Fibroblast of lung (primary cell): ENCODE measurements at regions not wholly inside any gene's neighbourhood (a gene's known extent, or its start where the extent isn't known, plus 50 kb on each side); places are given as distances from the start of the nearest gene placed in this dataset.

Experiments
- DNase-seq, 2 donors: peaks; one replicate each; pipeline versions ENCODE4 v3.0.0 to v3.0.0-alpha.2; 2010; ENCODE audit warnings: low read depth in 2 of 2
- H2AFZ ChIP-seq: 2 replicates; pipeline ENCODE4 v1.5.1; 2012; ENCODE audit warnings: low read length, control low read depth, inconsistent platforms
- H3K27ac ChIP-seq: 2 replicates; pipeline ENCODE4 v1.5.1; 2011; ENCODE audit warnings: low read length, control low read depth; ENCODE audit not compliant: insufficient read depth
- H3K27me3 ChIP-seq: 2 replicates; pipeline ENCODE4 v1.5.1; 2011; ENCODE audit warnings: mild to moderate bottlenecking, low read length; ENCODE audit not compliant: control insufficient read depth, insufficient read depth
- H3K36me3 ChIP-seq: 2 replicates; pipeline ENCODE4 v1.5.1; 2011; ENCODE audit warnings: low read length; ENCODE audit not compliant: control insufficient read depth, insufficient read depth
- H3K4me1 ChIP-seq: 2 replicates; pipeline ENCODE4 v1.5.1; 2011; ENCODE audit warnings: low read length; ENCODE audit not compliant: control insufficient read depth, insufficient read depth; ENCODE audit errors: extremely low read depth
- H3K4me2 ChIP-seq: 2 replicates; pipeline ENCODE4 v1.5.1; 2011; ENCODE audit warnings: low read length, control low read depth; ENCODE audit not compliant: insufficient read depth; ENCODE audit errors: extremely low read depth
- H3K4me3 ChIP-seq, 4 experiments: fragments of 200-600 bp in 1 of 4; sonication (generic) in 1 of 4; replicated peaks in 1 of 4; 2 replicates each; pipeline ENCODE4 v1.5.1; 2011 to 2016; ENCODE audit warnings: low read length in 4 of 4, low read depth in 3 of 4, mild to moderate bottlenecking in 3 of 4, control low read depth in 2 of 4, inconsistent platforms in 1 of 4, mixed read lengths in 1 of 4; ENCODE audit not compliant: insufficient read depth in 1 of 4; ENCODE audit errors: control extremely low read depth in 1 of 4
- H3K79me2 ChIP-seq: 2 replicates; pipeline ENCODE4 v1.5.1; 2012; ENCODE audit warnings: mild to moderate bottlenecking, low read length, inconsistent platforms; ENCODE audit not compliant: control insufficient read depth, insufficient read depth
- H3K9ac ChIP-seq: 2 replicates; pipeline ENCODE4 v1.5.1; 2011; ENCODE audit warnings: mild to moderate bottlenecking, low read length, control low read depth; ENCODE audit not compliant: insufficient read depth
- H3K9me3 ChIP-seq: 2 replicates; pipeline ENCODE4 v1.5.1; 2012; ENCODE audit warnings: low read depth, low read length; ENCODE audit not compliant: control insufficient read depth, insufficient read depth
- H4K20me1 ChIP-seq: 2 replicates; pipeline ENCODE4 v1.5.1; 2011; ENCODE audit warnings: low read length; ENCODE audit not compliant: control insufficient read depth, insufficient read depth; ENCODE audit errors: extremely low read depth
- EZH2 ChIP-seq: IDR thresholded peaks from 2 replicates; pipeline ENCODE4 v1.5.1; 2012; ENCODE audit warnings: low read length, control low read depth, mild to moderate bottlenecking; ENCODE audit errors: missing control alignments
- TF ChIP-seq, protein P1 (sequence below), 2 donors: IDR thresholded peaks in 1 of 2; conservative IDR thresholded peaks in 1 of 2; 1 replicate in 1 of 2; 2 replicates in 1 of 2; pipeline ENCODE4 v1.5.1; 2011 to 2012; ENCODE audit warnings: low read length in 2 of 2, control low read depth in 1 of 2, inconsistent platforms in 1 of 2, low read depth in 1 of 2, mild to moderate bottlenecking in 1 of 2

DNA sequence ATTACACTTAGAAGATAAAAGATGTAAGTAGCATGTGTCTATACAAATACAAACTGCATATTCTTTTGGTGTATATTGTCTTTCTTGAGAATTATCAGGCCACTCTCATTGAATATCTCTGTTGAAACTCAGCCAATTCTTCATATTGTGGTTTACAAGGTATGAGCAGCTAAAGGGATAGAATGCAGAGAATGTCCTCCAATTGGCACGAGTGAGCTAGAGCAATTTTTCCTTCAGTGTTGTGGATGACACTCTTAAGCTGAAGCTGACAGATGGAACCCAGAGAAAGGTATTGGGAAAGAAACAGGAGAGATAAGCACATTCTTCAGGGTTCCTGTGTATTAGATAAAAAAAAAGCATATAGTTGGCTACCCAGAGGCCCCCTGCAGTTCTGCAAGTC lies 453.1 kb downstream of the EPHA3 start:
- H3K79me2 ChIP-seq: no peaks in the 10 kb centered on the region
- H3K36me3 ChIP-seq: no peaks in the 10 kb centered on the region
- H2AFZ ChIP-seq: no peak overlapping the region
- no peak overlapping the region for H3K27ac ChIP-seq
- H3K9me3 ChIP-seq: no peaks in the 10 kb centered on the region
- H3K4me1 ChIP-seq: no peaks in the 10 kb centered on the region
- TF ChIP-seq EZH2: no peak
- TF ChIP-seq, protein P1, sequence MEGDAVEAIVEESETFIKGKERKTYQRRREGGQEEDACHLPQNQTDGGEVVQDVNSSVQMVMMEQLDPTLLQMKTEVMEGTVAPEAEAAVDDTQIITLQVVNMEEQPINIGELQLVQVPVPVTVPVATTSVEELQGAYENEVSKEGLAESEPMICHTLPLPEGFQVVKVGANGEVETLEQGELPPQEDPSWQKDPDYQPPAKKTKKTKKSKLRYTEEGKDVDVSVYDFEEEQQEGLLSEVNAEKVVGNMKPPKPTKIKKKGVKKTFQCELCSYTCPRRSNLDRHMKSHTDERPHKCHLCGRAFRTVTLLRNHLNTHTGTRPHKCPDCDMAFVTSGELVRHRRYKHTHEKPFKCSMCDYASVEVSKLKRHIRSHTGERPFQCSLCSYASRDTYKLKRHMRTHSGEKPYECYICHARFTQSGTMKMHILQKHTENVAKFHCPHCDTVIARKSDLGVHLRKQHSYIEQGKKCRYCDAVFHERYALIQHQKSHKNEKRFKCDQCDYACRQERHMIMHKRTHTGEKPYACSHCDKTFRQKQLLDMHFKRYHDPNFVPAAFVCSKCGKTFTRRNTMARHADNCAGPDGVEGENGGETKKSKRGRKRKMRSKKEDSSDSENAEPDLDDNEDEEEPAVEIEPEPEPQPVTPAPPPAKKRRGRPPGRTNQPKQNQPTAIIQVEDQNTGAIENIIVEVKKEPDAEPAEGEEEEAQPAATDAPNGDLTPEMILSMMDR (conservative IDR thresholded peaks at IDR 0.05 in 1 of 2, IDR thresholded peaks at IDR 0.05 in 1 of 2; ENCODE audit: low read depth in 1 of 2, low read length in 2 of 2): no peak
- H4K20me1 ChIP-seq: no peaks in the 10 kb centered on the region
- H3K9ac ChIP-seq: no peak overlapping the region
- no peaks in the 10 kb centered on the region for H3K27me3 ChIP-seq
- no peak overlapping the region for H3K4me3 ChIP-seq
- DNase-seq: peak; percentile 36 to 93
- no peak overlapping the region for H3K4me2 ChIP-seq

DNA sequence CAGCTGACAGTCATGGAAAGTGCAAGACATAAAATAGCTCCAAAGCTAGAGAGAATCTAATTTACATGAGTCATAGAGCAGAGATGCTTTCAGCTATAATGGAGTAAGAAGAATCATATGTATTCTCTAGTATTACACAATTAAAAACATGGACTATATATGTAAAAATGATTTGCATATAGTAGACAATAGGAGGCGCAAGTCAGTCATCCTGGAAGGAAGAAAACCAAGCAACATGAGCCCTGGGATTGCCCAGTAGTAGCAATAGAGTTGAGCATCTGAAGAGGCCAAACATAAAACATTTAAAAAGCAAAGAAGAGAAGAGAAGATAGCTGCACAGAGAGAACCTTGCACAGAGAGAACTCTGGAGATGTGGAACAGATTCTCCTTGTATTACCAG lies 455.0 kb downstream of the EPHA3 start:
- Histone ChIP-seq H3K27me3 (no peaks in the 10 kb centered on the region), H3K79me2 (no peaks in the 10 kb centered on the region), H4K20me1 (no peaks in the 10 kb centered on the region), H3K4me2 (no peak overlapping the region), H3K4me3 (no peak overlapping the region), H3K27ac (no peak overlapping the region), H3K9me3 (no peaks in the 10 kb centered on the region), H3K9ac (no peak overlapping the region), H3K36me3 (no peaks in the 10 kb centered on the region), H3K4me1 (no peaks in the 10 kb centered on the region), H2AFZ (no peak overlapping the region)
- no peak for DNase-seq
- TF ChIP-seq, protein P1 (conservative IDR thresholded peaks at IDR 0.05 in 1 of 2, IDR thresholded peaks at IDR 0.05 in 1 of 2; ENCODE audit: low read depth in 1 of 2, low read length in 2 of 2): no peak
- no peak for TF ChIP-seq EZH2

DNA sequence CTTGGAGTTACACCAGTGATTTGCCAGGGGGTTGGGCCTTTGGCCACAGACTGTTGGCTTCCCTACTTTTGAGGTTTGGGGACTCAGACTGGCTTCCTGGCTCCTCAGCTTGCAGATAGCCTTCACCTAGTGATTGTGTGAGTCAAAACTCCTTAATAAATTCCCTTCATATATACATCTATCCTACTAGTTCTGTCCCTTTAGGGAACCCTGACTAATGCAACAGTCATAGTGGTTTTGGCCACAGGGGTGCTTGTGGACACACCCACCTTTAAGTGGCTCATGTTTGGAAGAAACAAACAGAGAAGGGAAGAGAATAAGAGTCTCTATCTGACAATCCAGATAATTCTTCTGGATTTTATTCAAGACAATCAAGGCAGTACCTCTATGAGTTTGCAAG lies 457.7 kb downstream of the EPHA3 start:
- Histone ChIP-seq H3K4me3 (no peak overlapping the region), H3K27me3 (no peaks in the 10 kb centered on the region), H2AFZ (no peak overlapping the region), H3K27ac (no peak overlapping the region), H3K4me1 (no peaks in the 10 kb centered on the region), H4K20me1 (no peaks in the 10 kb centered on the region), H3K36me3 (no peaks in the 10 kb centered on the region), H3K9me3 (no peaks in the 10 kb centered on the region), H3K9ac (no peak overlapping the region), H3K4me2 (no peak overlapping the region), H3K79me2 (no peaks in the 10 kb centered on the region)
- DNase-seq: peak; percentile 38 to 70
- TF ChIP-seq, protein P1 (conservative IDR thresholded peaks at IDR 0.05 in 1 of 2, IDR thresholded peaks at IDR 0.05 in 1 of 2; ENCODE audit: low read depth in 1 of 2, low read length in 2 of 2): no peak
- no peak for TF ChIP-seq EZH2
